Thyroid gland (tissue), 4 donors: ENCODE measurements at regions not wholly inside any gene's neighbourhood (a gene's known extent, or its start where the extent isn't known, plus 50 kb on each side); places are given as distances from the start of the nearest gene placed in this dataset.

Experiments
- DNase-seq, 2 donors: peaks; one replicate each; pipeline ENCODE4 v3.0.0-alpha.2; 2019
- H3K27ac ChIP-seq, 3 donors: fragments of 200-600 bp; sonication (generic); 1 replicate in 2 of 3; 2 replicates in 1 of 3; pipeline ENCODE4 v1.5.1; 2016 to 2019; ENCODE audit warnings: mild to moderate bottlenecking in 1 of 3, moderate library complexity in 1 of 3
- H3K27me3 ChIP-seq: fragments of 200-600 bp; sonication (generic); one replicate; pipeline ENCODE4 v1.5.1; 2019
- H3K36me3 ChIP-seq, 2 donors: fragments of 200-600 bp; sonication (generic); one replicate each; pipeline ENCODE4 v1.5.1; 2016 to 2019
- H3K4me1 ChIP-seq, 2 donors: fragments of 200-600 bp; sonication (generic); one replicate each; pipeline ENCODE4 v1.5.1; 2017 to 2019
- H3K4me3 ChIP-seq, 3 donors: fragments of 200-600 bp; sonication (generic); replicated peaks in 1 of 3; 1 replicate in 2 of 3; 2 replicates in 1 of 3; pipeline ENCODE4 v1.5.1; 2016; ENCODE audit warnings: mild to moderate bottlenecking in 1 of 3
- H3K9me3 ChIP-seq: fragments of 200-600 bp; sonication (generic); one replicate; pipeline ENCODE4 v1.5.1; 2017
- POLR2A ChIP-seq, 2 donors: fragments of 450-650 bp; IDR thresholded peaks; one replicate each; pipeline ENCODE4 v1.6.1; 2017; ENCODE audit warnings: antibody characterized with exemption in 2 of 2, mild to moderate bottlenecking in 2 of 2, moderate library complexity in 1 of 2
- WGBS, 2 donors: methylation state at CpG; one replicate each; pipeline ENCODE4 v1.1.5; 2017; 5-methylcytosine and 5-hydroxymethylcytosine counted together
- intact Hi-C: fragments of 100-400 bp; cut with DNase I; formaldehyde crosslinking; loops from one replicate; pipeline ENCODE4 v1.15.1; 2023
- TF ChIP-seq, protein P1 (sequence below), 6 experiments: fragments of 200-600 bp in 3 of 6; fragments of 450-650 bp in 3 of 6; sonication (generic) in 3 of 6; IDR thresholded peaks; one replicate each; pipeline ENCODE4 v1.5.1; 2016 to 2019; ENCODE audit warnings: antibody characterized with exemption in 6 of 6, mild to moderate bottlenecking in 2 of 6, inconsistent platforms in 1 of 6, moderate library complexity in 1 of 6

DNA sequence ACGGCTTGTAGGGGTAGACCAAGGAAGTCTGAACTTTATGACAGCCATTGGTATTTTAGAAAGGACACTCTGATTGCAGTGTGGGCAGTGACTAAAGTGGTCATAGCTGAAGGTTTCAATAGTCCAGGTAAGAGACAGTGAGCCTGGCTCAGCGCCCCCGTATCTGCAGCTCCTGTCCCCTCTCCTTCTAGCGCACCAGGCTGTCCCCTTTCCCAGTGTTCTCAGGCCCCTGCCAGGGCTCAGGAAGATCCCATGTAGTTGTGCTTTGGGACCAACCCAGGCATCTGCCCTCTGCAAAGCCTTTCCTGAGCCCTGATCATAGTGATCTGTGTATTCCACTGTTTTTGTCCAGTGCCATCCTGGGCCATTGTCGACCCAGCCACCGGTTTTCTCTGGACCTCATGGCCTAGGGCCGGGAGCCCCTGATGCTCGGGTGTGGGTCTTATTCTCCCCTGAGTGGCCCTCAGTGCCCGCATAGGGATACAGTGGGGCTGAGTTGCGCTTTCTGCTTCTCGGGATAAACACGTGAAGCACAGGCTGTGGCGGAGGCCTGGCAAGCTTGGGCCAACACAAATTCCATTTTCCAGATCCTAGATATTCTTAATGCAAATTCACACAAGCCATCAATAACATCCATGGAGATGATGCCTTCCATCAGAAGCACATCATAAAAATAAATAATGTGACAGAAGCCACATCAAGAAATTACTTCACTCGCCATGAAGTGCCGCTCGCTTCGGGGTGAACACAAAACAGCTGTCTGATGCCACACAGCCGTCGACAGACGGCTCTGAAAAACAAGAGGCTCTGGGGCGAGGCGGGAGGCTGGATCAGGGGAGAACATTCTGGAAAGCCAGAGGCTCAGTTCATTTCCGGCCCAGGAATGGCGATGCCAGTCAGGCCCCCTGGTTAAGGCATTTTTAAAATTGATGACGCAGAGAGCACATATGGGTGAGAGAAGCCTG is 805.0 kb downstream of the TBC1D22A start:
- no peaks in the 10 kb centered on the region for H3K4me1 ChIP-seq
- H3K9me3 ChIP-seq = no peaks in the 10 kb centered on the region
- H3K27ac ChIP-seq = no peak overlapping the region
- intact Hi-C loops = no loop called here
- H3K4me3 ChIP-seq = no peak overlapping the region
- H3K27me3 ChIP-seq = no peaks in the 10 kb centered on the region
- 93 to 96% methylated on average over 25 of the region's 25 CpGs for WGBS, 2 donors
- DNase-seq = no peak
- TF ChIP-seq, protein P1, sequence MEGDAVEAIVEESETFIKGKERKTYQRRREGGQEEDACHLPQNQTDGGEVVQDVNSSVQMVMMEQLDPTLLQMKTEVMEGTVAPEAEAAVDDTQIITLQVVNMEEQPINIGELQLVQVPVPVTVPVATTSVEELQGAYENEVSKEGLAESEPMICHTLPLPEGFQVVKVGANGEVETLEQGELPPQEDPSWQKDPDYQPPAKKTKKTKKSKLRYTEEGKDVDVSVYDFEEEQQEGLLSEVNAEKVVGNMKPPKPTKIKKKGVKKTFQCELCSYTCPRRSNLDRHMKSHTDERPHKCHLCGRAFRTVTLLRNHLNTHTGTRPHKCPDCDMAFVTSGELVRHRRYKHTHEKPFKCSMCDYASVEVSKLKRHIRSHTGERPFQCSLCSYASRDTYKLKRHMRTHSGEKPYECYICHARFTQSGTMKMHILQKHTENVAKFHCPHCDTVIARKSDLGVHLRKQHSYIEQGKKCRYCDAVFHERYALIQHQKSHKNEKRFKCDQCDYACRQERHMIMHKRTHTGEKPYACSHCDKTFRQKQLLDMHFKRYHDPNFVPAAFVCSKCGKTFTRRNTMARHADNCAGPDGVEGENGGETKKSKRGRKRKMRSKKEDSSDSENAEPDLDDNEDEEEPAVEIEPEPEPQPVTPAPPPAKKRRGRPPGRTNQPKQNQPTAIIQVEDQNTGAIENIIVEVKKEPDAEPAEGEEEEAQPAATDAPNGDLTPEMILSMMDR (IDR thresholded peaks at IDR 0.05) = no peak
- TF ChIP-seq POLR2A (IDR thresholded peaks at IDR 0.05) = no peak
- no peaks in the 10 kb centered on the region for H3K36me3 ChIP-seq

DNA sequence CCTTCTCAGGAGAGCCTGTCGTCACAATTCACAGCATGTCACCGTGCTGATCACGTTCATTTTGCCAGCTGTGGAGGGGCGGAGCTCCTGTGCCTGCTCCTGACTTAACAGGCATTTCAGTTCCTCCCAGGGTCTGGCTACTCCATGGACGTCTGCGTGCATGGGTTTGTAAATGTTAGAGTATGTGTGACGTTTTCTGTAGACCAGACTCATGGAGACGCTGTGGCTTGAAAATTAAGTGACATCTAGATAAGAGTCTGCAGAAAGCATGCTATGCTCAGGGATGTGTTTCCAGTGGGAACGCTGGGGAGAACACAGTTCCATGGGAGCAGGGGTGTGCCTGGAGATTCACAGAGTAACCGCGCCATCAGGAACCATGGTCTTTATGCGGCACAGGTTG is 804.0 kb downstream of the TBC1D22A start:
- intact Hi-C loops = no loop called here
- Histone ChIP-seq H3K4me3 (no peak overlapping the region), H3K36me3 (no peaks in the 10 kb centered on the region), H3K27me3 (no peaks in the 10 kb centered on the region), H3K27ac (no peak overlapping the region), H3K4me1 (no peaks in the 10 kb centered on the region), H3K9me3 (no peaks in the 10 kb centered on the region)
- DNase-seq = no peak
- TF ChIP-seq, protein P1 (IDR thresholded peaks at IDR 0.05) = no peak
- no peak for TF ChIP-seq POLR2A (IDR thresholded peaks at IDR 0.05)
- WGBS, 2 donors = 80 to 84% methylated on average over 12 of the region's 12 CpGs

- Histone ChIP-seq H3K4me3 (no peak overlapping the region), H3K4me1 (no peaks in the 10 kb centered on the region), H3K27ac (no peak overlapping the region), H3K36me3 (no peaks in the 10 kb centered on the region), H3K27me3 (no peaks in the 10 kb centered on the region), H3K9me3 (no peaks in the 10 kb centered on the region)
- WGBS, 2 donors = 66 to 72% methylated on average over 4 of the region's 4 CpGs
- intact Hi-C loops = no loop called here
- DNase-seq = no peak
- no peak for TF ChIP-seq POLR2A (IDR thresholded peaks at IDR 0.05)
- TF ChIP-seq, protein P1 (IDR thresholded peaks at IDR 0.05) = no peak
These were observed 803.2 kb downstream of the TBC1D22A start for GRCh38 chr22:47565607-47566006.

GRCh38 chr22:47564651-47565434 is 802.4 kb downstream of the TBC1D22A start:
- H3K9me3 ChIP-seq = no peaks in the 10 kb centered on the region
- H3K27ac ChIP-seq = no peak overlapping the region
- no peaks in the 10 kb centered on the region for H3K36me3 ChIP-seq
- WGBS, 2 donors = 63 to 69% methylated on average over 17 of the region's 17 CpGs
- no peak for TF ChIP-seq POLR2A (IDR thresholded peaks at IDR 0.05)
- TF ChIP-seq, protein P1 (IDR thresholded peaks at IDR 0.05) = no peak
- intact Hi-C loops = no loop called here
- H3K27me3 ChIP-seq = no peaks in the 10 kb centered on the region
- H3K4me1 ChIP-seq = no peaks in the 10 kb centered on the region
- no peak for DNase-seq
- H3K4me3 ChIP-seq = no peak overlapping the region

- Histone ChIP-seq H3K36me3 (no peaks in the 10 kb centered on the region), H3K4me3 (no peak overlapping the region), H3K27ac (no peak overlapping the region), H3K9me3 (no peaks in the 10 kb centered on the region), H3K27me3 (no peaks in the 10 kb centered on the region), H3K4me1 (no peaks in the 10 kb centered on the region)
- WGBS, 2 donors = 82 to 94% methylated on average over 12 of the region's 12 CpGs
- no peak for DNase-seq
- TF ChIP-seq POLR2A (IDR thresholded peaks at IDR 0.05) = no peak
- TF ChIP-seq, protein P1 (IDR thresholded peaks at IDR 0.05) = no peak
- intact Hi-C loops = no loop called here
These were observed 801.7 kb downstream of the TBC1D22A start for GRCh38 chr22:47564158-47564450.
